Neural progenitor cell (in vitro differentiated cells): ENCODE measurements at regions not wholly inside any gene's neighbourhood (a gene's known extent, or its start where the extent isn't known, plus 50 kb on each side); places are given as distances from the start of the nearest gene placed in this dataset.

ENCODE experiments used
- DNase-seq: peaks from one replicate; pipeline ENCODE4 v3.0.0-alpha.2; 2016; ENCODE audit warnings: low spot score
- H2AFZ ChIP-seq: fragments of 200-600 bp; sonication (generic); replicated peaks from 2 replicates; pipeline ENCODE4 v1.6.1; 2016; ENCODE audit warnings: antibody characterized with exemption
- H3F3A ChIP-seq: fragments of 200-600 bp; sonication (generic); 2 replicates; pipeline ENCODE4 v1.6.1; 2016; ENCODE audit warnings: antibody characterized with exemption, low read depth
- H3K27ac ChIP-seq: fragments of 200-600 bp; sonication (generic); 2 replicates; pipeline ENCODE4 v1.5.1; 2016; ENCODE audit warnings: mild to moderate bottlenecking
- H3K27me3 ChIP-seq: fragments of 200-600 bp; sonication (generic); 2 replicates; pipeline ENCODE4 v1.6.1; 2016; ENCODE audit warnings: mild to moderate bottlenecking, moderate library complexity
- H3K36me3 ChIP-seq: fragments of 200-600 bp; sonication (generic); 2 replicates; pipeline ENCODE4 v1.5.1; 2016
- H3K4me1 ChIP-seq: fragments of 200-600 bp; sonication (generic); 2 replicates; pipeline ENCODE4 v1.6.1; 2016; ENCODE audit warnings: mixed run types
- H3K4me2 ChIP-seq: fragments of 200-600 bp; sonication (generic); 2 replicates; pipeline ENCODE4 v1.6.1; 2016
- H3K4me3 ChIP-seq: fragments of 200-600 bp; sonication (generic); 2 replicates; pipeline ENCODE4 v1.5.1; 2016
- H3K79me2 ChIP-seq: fragments of 200-600 bp; sonication (generic); 2 replicates; pipeline ENCODE4 v1.6.1; 2016; ENCODE audit warnings: low read depth
- H3K9ac ChIP-seq: fragments of 200-600 bp; sonication (generic); 2 replicates; pipeline ENCODE4 v1.6.1; 2016
- H3K9me3 ChIP-seq: fragments of 200-600 bp; sonication (generic); 2 replicates; pipeline ENCODE4 v1.5.1; 2016; ENCODE audit warnings: low read depth
- H4K20me1 ChIP-seq: fragments of 200-600 bp; sonication (generic); 2 replicates; pipeline ENCODE4 v1.6.1; 2016; ENCODE audit warnings: low read depth
- H3K27ac Mint-ChIP-seq: 3 replicates; pipeline ENCODE4 v1.8.0; 2021; ENCODE audit warnings: mixed read lengths
- H3K27me3 Mint-ChIP-seq: 2 replicates; pipeline ENCODE4 v1.8.0; 2022; ENCODE audit warnings: low read depth, mild to moderate bottlenecking, inconsistent platforms, moderate library complexity, mixed read lengths; ENCODE audit not compliant: insufficient read depth
- H3K36me3 Mint-ChIP-seq: 3 replicates; pipeline ENCODE4 v1.8.0; 2021; ENCODE audit warnings: mixed read lengths
- H3K4me1 Mint-ChIP-seq: 3 replicates; pipeline ENCODE4 v1.8.0; 2021; ENCODE audit warnings: mixed read lengths
- H3K4me3 Mint-ChIP-seq: 3 replicates; pipeline ENCODE4 v1.8.0; 2021; ENCODE audit warnings: mild to moderate bottlenecking, moderate library complexity, mixed read lengths
- H3K9me3 Mint-ChIP-seq: 3 replicates; pipeline ENCODE4 v1.8.0; 2020; ENCODE audit warnings: mixed read lengths
- EZH2 ChIP-seq: fragments of 200-600 bp; sonication (generic); IDR thresholded peaks from 2 replicates; pipeline ENCODE4 v1.6.1; 2017; ENCODE audit warnings: antibody characterized with exemption, mild to moderate bottlenecking, moderate library complexity
- EZH2phosphoT487 ChIP-seq: fragments of 200-600 bp; sonication (generic); IDR thresholded peaks from 2 replicates; pipeline ENCODE4 v1.6.1; 2017; ENCODE audit warnings: antibody characterized with exemption
- TF ChIP-seq, protein P1 (sequence below): fragments of 200-600 bp; sonication (generic); IDR thresholded peaks from 2 replicates; pipeline ENCODE4 v1.5.1; 2017; ENCODE audit warnings: antibody characterized with exemption, mild to moderate bottlenecking

DNA sequence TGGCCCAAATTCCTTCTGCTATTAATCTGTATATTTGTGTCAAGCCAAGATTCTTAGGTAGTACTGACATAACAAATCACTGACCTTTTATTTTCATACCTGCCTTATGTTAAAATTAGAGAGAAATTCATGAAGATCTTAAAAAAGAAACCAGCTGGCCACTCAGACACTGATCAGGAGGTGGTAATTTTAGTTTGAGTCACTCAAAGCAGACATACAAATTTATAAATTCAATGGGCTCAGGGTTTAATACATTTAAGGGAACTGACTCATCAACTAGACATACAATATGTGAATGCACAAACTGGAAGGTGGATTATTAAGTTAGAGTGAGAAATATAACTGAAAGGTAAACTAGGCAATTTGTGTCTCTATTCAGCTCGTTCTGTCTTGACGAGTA lies 711.9 kb upstream of the EYS start:
- Histone ChIP-seq H4K20me1 (no peaks in the 10 kb centered on the region), H3K9ac (no peak overlapping the region), H3K36me3 (no peaks in the 10 kb centered on the region), H3K27me3 (no peaks in the 10 kb centered on the region), H3F3A (no peaks in the 10 kb centered on the region), H3K4me1 (no peaks in the 10 kb centered on the region), H2AFZ (no peak overlapping the region), H3K9me3 (no peaks in the 10 kb centered on the region), H3K4me3 (no peak overlapping the region), H3K79me2 (no peaks in the 10 kb centered on the region), H3K4me2 (no peak overlapping the region), H3K27ac (no peak overlapping the region)
- TF ChIP-seq, protein P1, sequence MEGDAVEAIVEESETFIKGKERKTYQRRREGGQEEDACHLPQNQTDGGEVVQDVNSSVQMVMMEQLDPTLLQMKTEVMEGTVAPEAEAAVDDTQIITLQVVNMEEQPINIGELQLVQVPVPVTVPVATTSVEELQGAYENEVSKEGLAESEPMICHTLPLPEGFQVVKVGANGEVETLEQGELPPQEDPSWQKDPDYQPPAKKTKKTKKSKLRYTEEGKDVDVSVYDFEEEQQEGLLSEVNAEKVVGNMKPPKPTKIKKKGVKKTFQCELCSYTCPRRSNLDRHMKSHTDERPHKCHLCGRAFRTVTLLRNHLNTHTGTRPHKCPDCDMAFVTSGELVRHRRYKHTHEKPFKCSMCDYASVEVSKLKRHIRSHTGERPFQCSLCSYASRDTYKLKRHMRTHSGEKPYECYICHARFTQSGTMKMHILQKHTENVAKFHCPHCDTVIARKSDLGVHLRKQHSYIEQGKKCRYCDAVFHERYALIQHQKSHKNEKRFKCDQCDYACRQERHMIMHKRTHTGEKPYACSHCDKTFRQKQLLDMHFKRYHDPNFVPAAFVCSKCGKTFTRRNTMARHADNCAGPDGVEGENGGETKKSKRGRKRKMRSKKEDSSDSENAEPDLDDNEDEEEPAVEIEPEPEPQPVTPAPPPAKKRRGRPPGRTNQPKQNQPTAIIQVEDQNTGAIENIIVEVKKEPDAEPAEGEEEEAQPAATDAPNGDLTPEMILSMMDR = no peak
- no peak overlapping the region for H3K4me3 Mint-ChIP-seq
- no peaks in the 10 kb centered on the region for H3K36me3 Mint-ChIP-seq
- H3K27me3 Mint-ChIP-seq = no peaks in the 10 kb centered on the region
- no peaks in the 10 kb centered on the region for H3K9me3 Mint-ChIP-seq
- no peaks in the 10 kb centered on the region for H3K4me1 Mint-ChIP-seq
- H3K27ac Mint-ChIP-seq = no peak overlapping the region
- no peak for DNase-seq

DNA sequence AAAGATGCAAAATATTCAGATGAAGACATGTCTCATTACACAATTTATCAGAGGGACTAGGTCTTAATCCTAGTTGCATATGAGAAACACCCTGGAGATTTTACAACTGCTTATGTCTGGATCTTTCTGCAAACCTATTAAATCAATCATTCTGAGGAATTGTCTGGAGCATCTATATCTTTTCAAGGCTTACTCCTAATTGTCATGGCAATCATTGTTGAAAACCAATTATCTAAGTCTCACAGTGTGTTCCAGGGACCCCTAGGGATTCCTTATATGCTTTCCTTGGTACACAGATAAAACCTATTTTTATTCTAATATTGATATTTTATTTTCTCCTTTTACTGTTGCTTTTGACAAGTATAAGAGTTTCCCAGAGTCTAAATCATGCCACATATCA lies 696.9 kb upstream of the EYS start:
- Mint-ChIP-seq H3K27me3 (peaks cover 2% of the 10 kb centered on the region), H3K4me3 (no peak overlapping the region), H3K27ac (no peak overlapping the region), H3K36me3 (no peaks in the 10 kb centered on the region), H3K4me1 (no peaks in the 10 kb centered on the region), H3K9me3 (no peaks in the 10 kb centered on the region)
- no peak for TF ChIP-seq EZH2
- no peaks in the 10 kb centered on the region for H4K20me1 ChIP-seq
- no peak overlapping the region for H3K27ac ChIP-seq
- no peak overlapping the region for H3K4me3 ChIP-seq
- H3K4me2 ChIP-seq = no peak overlapping the region
- no peak for DNase-seq
- no peaks in the 10 kb centered on the region for H3K27me3 ChIP-seq
- H3K9ac ChIP-seq = no peak overlapping the region
- no peaks in the 10 kb centered on the region for H3K9me3 ChIP-seq
- H3K79me2 ChIP-seq = no peaks in the 10 kb centered on the region
- no peaks in the 10 kb centered on the region for H3K4me1 ChIP-seq
- no peak overlapping the region for H2AFZ ChIP-seq
- no peaks in the 10 kb centered on the region for H3K36me3 ChIP-seq
- H3F3A ChIP-seq = no peaks in the 10 kb centered on the region

DNA sequence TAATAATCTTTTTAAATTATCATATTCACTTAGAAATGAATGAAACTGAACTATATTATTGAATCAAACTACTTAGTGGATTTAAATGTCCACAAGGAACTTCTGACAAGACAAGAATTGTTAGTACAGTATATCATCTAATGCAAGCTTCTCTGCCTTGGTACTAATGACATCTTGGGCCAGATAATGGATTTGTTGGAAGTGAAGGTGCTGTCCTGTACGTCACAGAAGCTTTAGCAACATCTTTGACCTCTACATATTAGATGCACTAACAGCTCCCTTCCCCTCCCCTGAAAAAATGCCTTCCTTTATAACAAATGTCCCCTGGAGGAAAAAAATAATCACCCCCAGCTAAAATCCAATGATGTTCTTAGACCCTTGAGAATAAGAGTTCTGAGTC lies 695.8 kb upstream of the EYS start:
- Histone ChIP-seq H3F3A (no peaks in the 10 kb centered on the region), H3K9ac (no peak overlapping the region), H3K9me3 (no peaks in the 10 kb centered on the region), H3K27me3 (no peaks in the 10 kb centered on the region), H3K4me2 (no peak overlapping the region), H3K79me2 (no peaks in the 10 kb centered on the region), H4K20me1 (no peaks in the 10 kb centered on the region), H3K36me3 (no peaks in the 10 kb centered on the region), H3K27ac (no peak overlapping the region), H3K4me1 (no peaks in the 10 kb centered on the region), H2AFZ (no peak overlapping the region), H3K4me3 (no peak overlapping the region)
- Mint-ChIP-seq H3K27me3 (peaks cover 2% of the 10 kb centered on the region), H3K4me1 (no peaks in the 10 kb centered on the region), H3K4me3 (no peak overlapping the region), H3K9me3 (no peaks in the 10 kb centered on the region), H3K36me3 (no peaks in the 10 kb centered on the region), H3K27ac (no peak overlapping the region)
- TF ChIP-seq EZH2phosphoT487 (no peak), EZH2 (no peak)
- TF ChIP-seq, protein P1 = no peak
- no peak for DNase-seq

DNA sequence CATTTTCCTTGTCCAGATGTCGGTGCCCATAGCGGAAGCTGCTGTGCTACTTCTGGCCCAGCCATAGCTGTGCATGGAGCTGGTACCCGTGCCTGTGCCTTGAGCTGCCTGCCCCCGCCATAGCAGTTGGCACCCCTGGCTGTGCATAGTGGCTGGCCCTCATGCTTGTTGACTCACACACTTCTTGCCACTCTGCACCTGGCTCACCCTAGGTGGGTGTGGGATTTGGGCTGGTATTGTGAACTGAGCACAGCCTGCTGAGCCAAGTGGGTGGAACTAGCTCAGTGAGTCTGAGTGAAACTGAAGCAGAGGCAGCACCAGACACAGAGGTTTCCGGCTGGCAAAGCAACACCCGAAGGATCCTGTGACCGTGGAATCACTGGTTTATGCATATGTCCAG lies 689.5 kb upstream of the EYS start:
- Mint-ChIP-seq H3K27me3 (no peaks in the 10 kb centered on the region), H3K4me1 (no peaks in the 10 kb centered on the region), H3K27ac (no peak overlapping the region), H3K9me3 (no peaks in the 10 kb centered on the region), H3K4me3 (no peak overlapping the region), H3K36me3 (no peaks in the 10 kb centered on the region)
- H3K9me3 ChIP-seq = no peaks in the 10 kb centered on the region
- H3K36me3 ChIP-seq = no peaks in the 10 kb centered on the region
- H3K27ac ChIP-seq = no peak overlapping the region
- no peak overlapping the region for H3K4me2 ChIP-seq
- TF ChIP-seq EZH2phosphoT487 (no peak), EZH2 (no peak)
- TF ChIP-seq, protein P1 = no peak
- no peaks in the 10 kb centered on the region for H3K27me3 ChIP-seq
- H4K20me1 ChIP-seq = no peaks in the 10 kb centered on the region
- no peak overlapping the region for H3K4me3 ChIP-seq
- no peaks in the 10 kb centered on the region for H3K4me1 ChIP-seq
- H2AFZ ChIP-seq = no peak overlapping the region
- H3F3A ChIP-seq = no peaks in the 10 kb centered on the region
- no peak for DNase-seq
- H3K79me2 ChIP-seq = no peaks in the 10 kb centered on the region
- H3K9ac ChIP-seq = no peak overlapping the region
